IMR-90 (cell line): ENCODE measurements at regions not wholly inside any gene's neighbourhood (a gene's known extent, or its start where the extent isn't known, plus 50 kb on each side); places are given as distances from the start of the nearest gene placed in this dataset.

Source experiments
- ATAC-seq: fragments of 200-7000 bp; cut with Tn5 transposase; 2 replicates; pipeline ENCODE4 v1.9.1; 2020; ENCODE audit warnings: low read depth, mild to moderate bottlenecking, moderate library complexity
- BruUV-seq: library from RNA; stranded (reverse); fragments of 400-500 nt; replicated peaks from 2 replicates; lab custom pipeline; 2021; lab: Mats Ljungman, UMichigan
- CTCF ChIA-PET: fragments of 300-600 bp; formaldehyde crosslinking; extraction: SDS; loops from one replicate; lab custom pipeline; 2021; ENCODE audit warnings: antibody characterized with exemption; lab: Yijun Ruan, JAX
- POLR2A ChIA-PET: fragments of 300-600 bp; sonication (Branson Sonifier 250); formaldehyde crosslinking; loops from one replicate; lab custom pipeline; 2022; ENCODE audit warnings: antibody characterized with exemption; ENCODE audit not compliant: unreplicated experiment; lab: Charles Lee
- DNase-seq: peaks from one replicate; pipeline ENCODE4 v3.0.0; 2013
- H2AFZ ChIP-seq: replicated peaks from 2 replicates; pipeline ENCODE3; 2013; ENCODE audit warnings: low read length, mild to moderate bottlenecking; ENCODE audit not compliant: poor library complexity
- H2AK5ac ChIP-seq: 2 replicates; pipeline ENCODE4 v1.6.1; 2013; ENCODE audit warnings: low read depth, low read length, inconsistent platforms
- H2AK9ac ChIP-seq: replicated peaks from 2 replicates; pipeline ENCODE3; 2013; ENCODE audit warnings: mild to moderate bottlenecking, low read depth, low read length, moderate library complexity; ENCODE audit not compliant: poor library complexity
- H2BK120ac ChIP-seq: 2 replicates; pipeline ENCODE4 v1.6.1; 2013; ENCODE audit warnings: low read depth, low read length, inconsistent platforms
- H2BK15ac ChIP-seq: 3 replicates; pipeline ENCODE4 v1.6.1; 2013; ENCODE audit warnings: low read depth, low read length, inconsistent platforms
- H2BK20ac ChIP-seq: 2 replicates; pipeline ENCODE4 v1.6.1; 2013; ENCODE audit warnings: low read depth, mild to moderate bottlenecking, inconsistent platforms, low read length, moderate library complexity
- H2BK5ac ChIP-seq: 2 replicates; pipeline ENCODE4 v1.6.1; 2013; ENCODE audit warnings: mild to moderate bottlenecking, low read depth, low read length, inconsistent platforms; ENCODE audit not compliant: poor library complexity, severe bottlenecking
- H3K14ac ChIP-seq: replicated peaks from 2 replicates; pipeline ENCODE4 v1.6.1; 2013; ENCODE audit warnings: low read depth, low read length, inconsistent platforms
- H3K18ac ChIP-seq: 2 replicates; pipeline ENCODE4 v1.6.1; 2013; ENCODE audit warnings: low read depth, low read length, control low read depth
- H3K23ac ChIP-seq: 2 replicates; pipeline ENCODE4 v1.6.1; 2013; ENCODE audit warnings: low read depth, low read length, inconsistent platforms
- H3K27ac ChIP-seq: 2 replicates; pipeline ENCODE4 v1.5.1; 2013; ENCODE audit warnings: mild to moderate bottlenecking, control low read depth, low read length; ENCODE audit not compliant: insufficient read depth
- H3K27me3 ChIP-seq: 2 replicates; pipeline ENCODE4 v1.6.1; 2013; ENCODE audit warnings: low read length; ENCODE audit not compliant: control insufficient read depth, insufficient read depth
- H3K36me3 ChIP-seq: 2 replicates; pipeline ENCODE4 v1.6.1; 2013; ENCODE audit warnings: low read length, mixed read lengths; ENCODE audit not compliant: control insufficient read depth, insufficient read depth
- H3K4ac ChIP-seq: 2 replicates; pipeline ENCODE4 v1.6.1; 2013; ENCODE audit warnings: low read depth, low read length, inconsistent platforms
- H3K4me1 ChIP-seq: 2 replicates; pipeline ENCODE4 v1.6.1; 2013; ENCODE audit warnings: low read length, mixed read lengths; ENCODE audit not compliant: control insufficient read depth, insufficient read depth
- H3K4me2 ChIP-seq: 2 replicates; pipeline ENCODE4 v1.6.1; 2013; ENCODE audit warnings: low read depth, mild to moderate bottlenecking, control low read depth, low read length, moderate library complexity
- H3K4me3 ChIP-seq: 2 replicates; pipeline ENCODE4 v1.5.1; 2013; ENCODE audit warnings: low read depth, mild to moderate bottlenecking, control low read depth, low read length, moderate library complexity; ENCODE audit not compliant: insufficient read depth
- H3K56ac ChIP-seq: 2 replicates; pipeline ENCODE4 v1.6.1; 2013; ENCODE audit warnings: low read length, inconsistent platforms; ENCODE audit not compliant: insufficient read depth; ENCODE audit errors: extremely low read depth
- H3K79me1 ChIP-seq, 2 experiments: 2 replicates each; pipeline ENCODE4 v1.6.1; 2013; ENCODE audit warnings: low read length in 2 of 2, inconsistent platforms in 1 of 2, low read depth in 1 of 2
- H3K9ac ChIP-seq: 2 replicates; pipeline ENCODE4 v1.6.1; 2013; ENCODE audit warnings: low read depth, low read length, control low read depth
- H3K9me1 ChIP-seq: 2 replicates; pipeline ENCODE4 v1.6.1; 2013; ENCODE audit warnings: low read length, inconsistent platforms; ENCODE audit not compliant: insufficient read depth
- H3K9me3 ChIP-seq: 2 replicates; pipeline ENCODE4 v1.6.1; 2013; ENCODE audit warnings: low read length; ENCODE audit not compliant: control insufficient read depth, insufficient read depth
- H4K20me1 ChIP-seq: 2 replicates; pipeline ENCODE4 v1.6.1; 2013; ENCODE audit warnings: low read length, inconsistent platforms; ENCODE audit not compliant: insufficient read depth
- H4K5ac ChIP-seq: 2 replicates; pipeline ENCODE4 v1.6.1; 2013; ENCODE audit warnings: mild to moderate bottlenecking, low read depth, low read length, control low read depth
- H4K8ac ChIP-seq, 2 experiments: 2 replicates each; pipeline ENCODE4 v1.6.1; 2013; ENCODE audit warnings: low read depth in 2 of 2, low read length in 2 of 2, control low read depth in 1 of 2, inconsistent platforms in 1 of 2
- H4K91ac ChIP-seq: 2 replicates; pipeline ENCODE4 v1.6.1; 2013; ENCODE audit warnings: low read depth, low read length, inconsistent platforms; ENCODE audit not compliant: insufficient read depth
- BHLHE40 ChIP-seq: fragments of 150-350 bp; IDR thresholded peaks from 2 replicates; pipeline ENCODE4 v1.6.1; 2016; ENCODE audit warnings: mild to moderate bottlenecking, low read depth, low read length
- CEBPB ChIP-seq: IDR thresholded peaks from 2 replicates; pipeline ENCODE4 v1.6.1; 2012; ENCODE audit warnings: low read depth, low read length, improper control_type of control experiment
- CHD1 ChIP-seq: IDR thresholded peaks from 2 replicates; pipeline ENCODE4 v1.6.1; 2012; ENCODE audit warnings: low read depth, low read length, improper control_type of control experiment
- CTCF ChIP-seq: conservative IDR thresholded peaks from 2 replicates; pipeline ENCODE4 v1.5.1; 2012; ENCODE audit warnings: mild to moderate bottlenecking, low read depth, low read length, improper control_type of control experiment
- ELK1 ChIP-seq: fragments of 150-350 bp; IDR thresholded peaks from 2 replicates; pipeline ENCODE4 v1.6.1; 2016; ENCODE audit warnings: low read depth, mild to moderate bottlenecking, low read length, moderate library complexity, borderline replicate concordance
- FOS ChIP-seq: fragments of 150-350 bp; IDR thresholded peaks from 2 replicates; pipeline ENCODE4 v1.6.1; 2016; ENCODE audit warnings: low read depth, low read length
- MAZ ChIP-seq: IDR thresholded peaks from 2 replicates; pipeline ENCODE4 v1.6.1; 2012; ENCODE audit warnings: low read depth, mild to moderate bottlenecking, low read length, improper control_type of control experiment, moderate library complexity, borderline replicate concordance
- MXI1 ChIP-seq: IDR thresholded peaks from 2 replicates; pipeline ENCODE4 v1.6.1; 2012; ENCODE audit warnings: low read depth, mild to moderate bottlenecking, low read length, moderate library complexity, borderline replicate concordance
- NFE2L2 ChIP-seq: fragments of 150-350 bp; IDR thresholded peaks from 2 replicates; pipeline ENCODE4 v1.6.1; 2016; ENCODE audit warnings: low read depth, mild to moderate bottlenecking, low read length
- POLR2A ChIP-seq: IDR thresholded peaks from 2 replicates; pipeline ENCODE4 v1.6.1; 2012; ENCODE audit warnings: mild to moderate bottlenecking, low read depth, low read length
- RAD21 ChIP-seq: IDR thresholded peaks from 2 replicates; pipeline ENCODE4 v1.6.1; 2012; ENCODE audit warnings: low read length, improper control_type of control experiment
- RCOR1 ChIP-seq: IDR thresholded peaks from 2 replicates; pipeline ENCODE4 v1.6.1; 2012; ENCODE audit warnings: mild to moderate bottlenecking, low read length, improper control_type of control experiment; ENCODE audit not compliant: insufficient replicate concordance
- RFX5 ChIP-seq: IDR thresholded peaks from 2 replicates; pipeline ENCODE4 v1.8.0; 2012; ENCODE audit warnings: low read depth, mild to moderate bottlenecking, low read length, moderate library complexity
- SMC3 ChIP-seq: fragments of 150-350 bp; IDR thresholded peaks from 2 replicates; pipeline ENCODE4 v1.6.1; 2016; ENCODE audit warnings: low read depth, mild to moderate bottlenecking, antibody characterized with exemption, low read length, moderate library complexity
- USF2 ChIP-seq: fragments of 150-350 bp; IDR thresholded peaks from 2 replicates; pipeline ENCODE4 v1.6.1; 2017; ENCODE audit warnings: mild to moderate bottlenecking, antibody characterized with exemption, low read length, low read depth
- WGBS, 2 experiments: methylation state at CpG; one replicate each; pipeline versions ENCODE4 v1.1.5 to v1.1.7; 2013; ENCODE audit warnings: missing lambda C conversion rate in 2 of 2; ENCODE audit not compliant: insufficient read length in 1 of 2; ENCODE audit errors: extremely low coverage in 2 of 2; 5-methylcytosine and 5-hydroxymethylcytosine counted together
- dilution Hi-C: fragments of 300-500 bp; cut with HindIII; formaldehyde crosslinking; loops from one replicate; pipeline ENCODE4 v1.14.3; 2018; ENCODE audit warnings: low sequenced_read_pairs; ENCODE audit not compliant: unreplicated experiment
- in situ Hi-C: fragments of 300-500 bp; cut with MboI; formaldehyde crosslinking; loops from 3 replicates; pipeline ENCODE4 v1.14.3; 2019; ENCODE audit warnings: low sequenced_read_pairs, inconsistent platforms, mixed read lengths
- intact Hi-C: fragments of 100-400 bp; cut with micrococcal nuclease; formaldehyde crosslinking; loops from 2 replicates; pipeline ENCODE4 v1.10.0; 2022

GRCh38 chr2:4930704-4931103, 761.5 kb upstream of the SOX11 start:
- Histone ChIP-seq H3K9ac (no peak overlapping the region), H3K14ac (no peak overlapping the region), H3K9me1 (no peaks in the 10 kb centered on the region), H2BK120ac (no peak overlapping the region), H3K79me1 (no peaks in the 10 kb centered on the region), H2AK5ac (no peak overlapping the region), H3K4me2 (no peak overlapping the region), H4K20me1 (no peaks in the 10 kb centered on the region), H3K18ac (no peak overlapping the region), H3K23ac (no peak overlapping the region), H3K4ac (no peak overlapping the region), H2AK9ac (no peak overlapping the region), H2BK5ac (no peak overlapping the region), H3K56ac (no peak overlapping the region), H3K4me1 (no peaks in the 10 kb centered on the region), H3K27me3 (no peaks in the 10 kb centered on the region), H3K9me3 (peaks cover 16% of the 10 kb centered on the region), H2BK15ac (no peak overlapping the region), H4K5ac (no peak overlapping the region), H2AFZ (no peak overlapping the region), H2BK20ac (no peak overlapping the region), H4K91ac (no peak overlapping the region), H3K4me3 (no peak overlapping the region), H4K8ac (no peak overlapping the region), H3K36me3 (no peaks in the 10 kb centered on the region), H3K27ac (no peak overlapping the region)
- dilution Hi-C loops, result no loop called here
- TF ChIP-seq SMC3 (no peak), RAD21 (no peak), RCOR1 (no peak), BHLHE40 (no peak), USF2 (no peak), RFX5 (no peak), MAZ (no peak), NFE2L2 (no peak), POLR2A (no peak), MXI1 (no peak), FOS (no peak), CTCF (no peak), CEBPB (no peak), CHD1 (no peak), ELK1 (no peak)
- BruUV-seq, result no TSS peak
- DNase-seq (no peak), ATAC-seq (no peak)
- ChIA-PET CTCF (no interaction called here), POLR2A (no interaction called here)
- intact Hi-C loops, result no loop called here
- no CpG with 5 or more reads among the region's 5 CpGs for WGBS, 2 experiments
- in situ Hi-C loops, result no loop called here
